Subcutaneous abdominal adipose tissue (tissue), 5 donors: ENCODE measurements at regions not wholly inside any gene's neighbourhood (a gene's known extent, or its start where the extent isn't known, plus 50 kb on each side); places are given as distances from the start of the nearest gene placed in this dataset.

Source experiments
- H3K27ac ChIP-seq: one replicate; pipeline ENCODE4 v1.7.0; 2013; ENCODE audit warnings: low read depth, mild to moderate bottlenecking, inconsistent platforms, low read length, moderate library complexity
- H3K27me3 ChIP-seq, 5 donors: one replicate each; pipeline ENCODE4 v1.7.0; 2013; ENCODE audit warnings: low read length in 5 of 5, inconsistent platforms in 1 of 5; ENCODE audit not compliant: control insufficient read depth in 5 of 5, insufficient read depth in 4 of 5
- H3K36me3 ChIP-seq, 5 donors: one replicate each; pipeline ENCODE4 v1.7.0; 2013; ENCODE audit warnings: low read length in 5 of 5; ENCODE audit not compliant: control insufficient read depth in 5 of 5, insufficient read depth in 5 of 5
- H3K4me1 ChIP-seq, 5 donors: one replicate each; pipeline ENCODE4 v1.7.0; 2013; ENCODE audit warnings: low read length in 5 of 5, mild to moderate bottlenecking in 3 of 5, moderate library complexity in 1 of 5; ENCODE audit not compliant: control insufficient read depth in 5 of 5, insufficient read depth in 5 of 5
- H3K4me3 ChIP-seq, 5 donors: one replicate each; pipeline ENCODE4 v1.7.0; 2013; ENCODE audit warnings: low read length in 5 of 5, low read depth in 1 of 5
- H3K9ac ChIP-seq, 5 donors: one replicate each; pipeline ENCODE4 v1.7.0; 2013; ENCODE audit warnings: low read length in 5 of 5, mild to moderate bottlenecking in 4 of 5, moderate library complexity in 3 of 5
- H3K9me3 ChIP-seq, 5 donors: one replicate each; pipeline ENCODE4 v1.7.0; 2013; ENCODE audit warnings: low read length in 5 of 5; ENCODE audit not compliant: control insufficient read depth in 5 of 5
- donor health status: healthy.
- donor health status: healthy.
- donor health status: healthy.
- donor health status: healthy.
- donor health status: healthy.

DNA sequence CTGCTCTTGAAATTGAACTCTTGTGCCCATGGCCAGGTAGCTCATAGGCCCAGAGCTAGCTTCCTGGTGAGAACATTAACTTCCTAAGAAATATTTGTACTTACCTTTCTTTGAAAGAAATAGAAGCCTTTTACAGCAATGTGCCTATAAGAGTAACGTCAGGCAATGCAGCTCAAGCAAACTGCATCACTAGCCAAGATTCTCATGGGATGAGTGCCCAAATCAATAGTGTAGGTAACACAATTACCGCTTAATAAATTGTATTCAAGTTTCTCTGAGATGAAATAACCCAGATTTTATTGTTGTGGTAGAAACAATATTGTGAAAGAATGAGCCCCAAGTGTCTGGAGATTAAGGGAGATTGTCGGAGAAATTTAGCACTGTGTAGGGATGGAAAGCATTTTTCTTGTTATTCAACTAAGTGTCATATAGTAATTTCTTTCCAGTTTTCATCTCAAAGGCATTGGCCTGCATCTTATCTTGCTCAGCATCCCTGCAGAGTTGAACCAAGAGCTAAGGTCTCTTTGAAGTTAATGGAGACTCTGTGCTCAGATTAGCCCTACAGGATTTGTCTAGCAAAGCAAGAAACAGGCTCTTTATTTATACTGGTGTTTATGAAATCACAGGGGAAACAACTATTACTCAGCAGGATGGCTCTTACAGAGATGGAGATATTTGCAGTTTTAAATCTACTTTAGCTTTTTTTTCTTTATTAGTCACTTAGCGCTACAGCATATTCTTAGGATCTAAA is 321.0 kb upstream of the PDGFD start:
- Histone ChIP-seq H3K9ac (no peak overlapping the region), H3K9me3 (peaks cover 0 to 18% (median 9%) of the 10 kb centered on the region in 5 donors), H3K4me3 (no peak overlapping the region), H3K27me3 (no peaks in the 10 kb centered on the region), H3K4me1 (no peaks in the 10 kb centered on the region), H3K36me3 (no peaks in the 10 kb centered on the region), H3K27ac (no peak overlapping the region)

DNA sequence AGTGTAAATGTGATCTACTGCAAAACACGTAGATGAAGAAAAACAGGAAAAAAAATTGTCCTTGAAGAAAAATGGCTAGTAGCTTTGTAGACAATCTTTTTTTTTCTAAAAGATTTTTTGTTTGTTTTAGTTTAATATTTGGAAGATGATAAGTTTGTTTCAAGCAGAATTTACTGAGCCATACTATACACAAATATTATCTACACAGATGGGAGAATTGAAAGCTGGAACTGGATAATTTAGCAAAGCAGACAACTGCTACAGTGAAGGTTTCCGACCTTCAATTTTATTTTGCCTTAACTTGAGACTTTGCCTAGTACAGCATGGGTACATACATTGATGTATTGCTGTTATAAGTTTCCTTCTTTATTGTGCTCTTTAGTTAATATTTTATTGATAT is 313.0 kb upstream of the PDGFD start:
- Histone ChIP-seq H3K4me3 (no peak overlapping the region), H3K36me3 (no peaks in the 10 kb centered on the region), H3K9ac (no peak overlapping the region), H3K27ac (no peak overlapping the region), H3K4me1 (no peaks in the 10 kb centered on the region), H3K9me3 (peaks cover 0 to 2% (median 0%) of the 10 kb centered on the region in 5 donors), H3K27me3 (no peaks in the 10 kb centered on the region)

DNA sequence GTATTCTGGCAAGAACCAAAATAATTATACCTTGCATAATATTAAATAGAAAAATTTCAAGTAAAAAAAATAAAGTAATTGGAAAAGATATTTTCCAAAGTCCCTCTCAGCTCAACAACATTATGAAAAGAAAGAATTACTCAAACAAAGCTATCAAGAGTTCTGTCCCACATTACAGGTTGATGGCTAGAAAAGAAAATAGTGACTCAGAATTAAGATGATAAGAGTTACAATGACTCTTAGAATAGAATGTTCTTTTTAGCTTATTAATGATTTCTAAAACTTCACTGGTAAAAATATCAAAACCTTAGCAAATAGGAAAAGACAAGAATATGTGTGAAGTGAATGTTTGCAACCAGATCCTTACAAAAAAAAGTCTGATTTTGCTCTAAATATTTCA is 312.5 kb upstream of the PDGFD start:
- Histone ChIP-seq H3K4me1 (no peaks in the 10 kb centered on the region), H3K9ac (no peak overlapping the region), H3K9me3 (no peaks in the 10 kb centered on the region), H3K36me3 (no peaks in the 10 kb centered on the region), H3K4me3 (no peak overlapping the region), H3K27me3 (no peaks in the 10 kb centered on the region), H3K27ac (no peak overlapping the region)

DNA sequence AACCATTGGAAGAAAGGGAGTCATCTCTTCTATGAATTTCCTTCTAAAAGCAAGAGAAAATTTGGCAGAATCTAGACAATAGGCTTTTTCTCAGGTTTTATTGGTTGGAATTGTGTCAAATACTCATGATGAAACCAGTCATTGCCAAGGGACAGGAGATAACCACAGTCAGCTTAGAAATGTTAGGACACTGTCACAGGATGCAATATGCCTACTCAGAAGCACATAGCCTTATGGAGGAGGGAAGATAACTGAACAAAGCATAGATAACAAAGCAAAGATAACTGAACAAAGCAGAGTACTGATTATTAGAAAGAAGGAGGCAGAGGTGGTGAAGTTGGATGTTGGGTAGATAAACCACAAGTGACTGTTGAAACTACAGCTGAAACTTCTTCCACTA is 303.5 kb upstream of the PDGFD start:
- Histone ChIP-seq H3K27me3 (no peaks in the 10 kb centered on the region), H3K4me3 (no peak overlapping the region), H3K9ac (no peak overlapping the region), H3K36me3 (no peaks in the 10 kb centered on the region), H3K27ac (no peak overlapping the region), H3K9me3 (no peaks in the 10 kb centered on the region), H3K4me1 (peaks cover 0 to under 1% (median 0%) of the 10 kb centered on the region in 5 donors)

DNA sequence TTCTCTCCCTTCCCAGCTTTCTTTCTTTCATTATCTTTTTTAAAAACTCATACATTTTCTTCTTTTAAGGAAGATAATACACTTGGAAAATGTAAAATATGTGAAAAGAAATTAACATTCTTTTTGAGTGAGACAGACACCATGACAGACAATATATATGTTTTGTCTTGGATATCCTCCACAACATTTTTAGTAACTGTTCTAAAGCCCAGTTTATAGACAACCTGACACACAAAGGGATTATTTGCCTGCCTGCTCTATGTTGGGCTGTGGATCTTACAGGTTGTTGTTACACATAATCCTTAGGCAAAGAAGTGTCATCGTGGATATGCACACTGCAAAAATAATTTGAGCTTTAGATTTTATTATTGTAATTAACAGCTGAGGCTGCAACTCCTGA is 301.4 kb upstream of the PDGFD start:
- H3K9me3 ChIP-seq, result no peaks in the 10 kb centered on the region
- no peak overlapping the region for H3K27ac ChIP-seq
- no peaks in the 10 kb centered on the region for H3K27me3 ChIP-seq
- peaks cover 0 to 6% (median 0%) of the 10 kb centered on the region in 5 donors for H3K4me1 ChIP-seq
- H3K9ac ChIP-seq, result no peak overlapping the region
- no peaks in the 10 kb centered on the region for H3K36me3 ChIP-seq
- no peak overlapping the region for H3K4me3 ChIP-seq

DNA sequence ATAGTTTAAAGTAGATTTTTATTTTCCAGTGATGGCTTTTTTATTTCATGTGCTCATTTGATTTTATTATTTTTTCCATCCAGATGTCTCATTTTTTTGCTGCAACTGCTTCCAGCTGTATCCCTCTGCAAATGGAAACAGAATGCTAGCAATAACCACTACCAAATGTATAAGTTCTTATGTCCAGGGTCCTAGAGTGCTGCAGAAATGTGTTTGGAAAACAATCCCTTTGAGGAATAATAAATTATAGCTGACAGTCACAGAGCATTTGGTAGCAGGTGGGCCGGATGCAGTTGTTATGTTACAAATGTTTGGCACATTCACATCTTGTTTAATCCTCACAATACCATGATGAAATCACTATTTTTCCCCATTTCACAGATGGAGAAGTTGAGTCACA is 300.7 kb upstream of the PDGFD start:
- Histone ChIP-seq H3K36me3 (no peaks in the 10 kb centered on the region), H3K9me3 (no peaks in the 10 kb centered on the region), H3K9ac (no peak overlapping the region), H3K4me3 (no peak overlapping the region), H3K27me3 (no peaks in the 10 kb centered on the region), H3K4me1 (peaks cover 0 to 6% (median 0%) of the 10 kb centered on the region in 5 donors), H3K27ac (no peak overlapping the region)

DNA sequence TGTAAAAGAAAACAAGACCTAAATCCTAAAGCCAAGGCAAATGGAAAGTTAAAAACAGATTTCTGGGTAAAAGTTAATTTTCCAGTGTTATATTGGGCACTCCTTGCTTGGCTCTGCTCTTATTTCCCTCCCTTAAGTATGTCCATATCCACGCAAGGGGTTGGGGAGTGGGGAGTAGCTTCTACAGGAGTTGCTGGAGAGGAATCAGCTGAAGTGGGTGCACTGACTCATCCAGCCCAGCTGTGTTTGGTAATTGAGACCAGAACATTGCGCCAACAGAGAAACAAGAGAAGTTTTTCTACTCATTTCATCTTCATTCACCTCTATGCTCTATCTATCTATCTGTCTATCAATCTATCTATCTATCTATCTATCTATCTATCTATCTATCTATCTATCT is 298.4 kb upstream of the PDGFD start:
- no peaks in the 10 kb centered on the region for H3K27me3 ChIP-seq

DNA sequence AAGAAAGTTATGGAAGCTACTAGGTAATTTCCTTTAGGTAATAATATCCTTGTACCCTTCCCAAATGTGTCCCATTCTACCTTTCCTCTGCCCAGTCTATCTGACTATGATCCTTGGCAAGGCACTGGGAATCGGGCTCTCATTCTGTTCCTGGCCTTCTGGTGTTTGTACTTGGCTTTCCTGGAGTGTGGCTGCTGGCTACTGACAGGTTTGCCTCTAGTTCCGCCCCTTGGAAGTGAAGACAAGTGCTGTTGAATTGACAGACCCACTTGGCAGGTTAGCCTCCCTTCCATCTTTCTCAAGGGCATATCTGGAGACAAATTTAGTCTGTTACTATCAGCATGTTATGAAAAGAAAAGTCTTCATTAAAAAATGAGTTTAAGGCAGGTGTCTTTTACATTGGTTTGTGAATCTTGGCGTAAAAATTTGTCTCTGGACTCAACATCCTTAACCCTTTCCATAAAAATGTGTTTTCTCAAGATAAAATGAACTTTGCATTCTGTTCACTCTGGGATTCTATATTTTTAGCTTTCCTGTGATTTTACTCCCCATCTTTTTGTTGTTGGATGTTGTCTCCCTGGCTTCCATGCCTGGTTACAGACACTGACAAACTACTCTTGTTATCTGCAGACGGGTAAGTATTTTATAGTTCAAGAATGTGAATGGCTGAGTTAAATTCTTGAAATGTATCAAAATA is 287.4 kb upstream of the PDGFD start:
- Histone ChIP-seq H3K9ac (no peak overlapping the region), H3K27me3 (no peaks in the 10 kb centered on the region), H3K27ac (no peak overlapping the region), H3K4me3 (no peak overlapping the region), H3K36me3 (no peaks in the 10 kb centered on the region), H3K9me3 (peaks cover 0 to 2% (median 0%) of the 10 kb centered on the region in 5 donors), H3K4me1 (no peaks in the 10 kb centered on the region)

More for the DNA sequence above, 298.4 kb upstream of the PDGFD start:
- Histone ChIP-seq H3K4me1 (peaks cover 0 to 6% (median 0%) of the 10 kb centered on the region in 5 donors), H3K9me3 (no peaks in the 10 kb centered on the region), H3K27ac (no peak overlapping the region), H3K36me3 (no peaks in the 10 kb centered on the region), H3K4me3 (no peak overlapping the region), H3K9ac (no peak overlapping the region)

DNA sequence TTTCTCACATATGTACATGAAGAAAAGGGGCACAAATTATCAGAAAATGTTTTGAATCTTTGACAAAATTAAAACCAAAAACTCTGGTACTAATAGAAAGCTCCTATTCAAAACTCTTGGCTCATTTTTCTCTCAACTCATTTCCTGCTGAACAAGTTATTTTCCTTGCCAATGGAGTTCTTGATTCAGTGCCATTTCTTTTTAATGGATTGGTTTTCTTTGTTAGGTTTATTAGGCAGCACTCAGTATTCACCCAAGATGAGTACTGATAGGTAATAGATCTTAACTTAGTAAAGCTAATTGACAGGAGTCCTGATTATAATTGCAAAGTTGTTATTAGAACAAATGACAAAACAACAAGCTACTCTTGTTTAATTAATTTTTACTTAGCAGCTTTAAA is 279.4 kb upstream of the PDGFD start:
- Histone ChIP-seq H3K36me3 (no peaks in the 10 kb centered on the region), H3K27me3 (no peaks in the 10 kb centered on the region), H3K27ac (no peak overlapping the region), H3K9ac (no peak overlapping the region), H3K4me1 (no peaks in the 10 kb centered on the region), H3K9me3 (peaks cover 0 to 2% (median 0%) of the 10 kb centered on the region in 5 donors), H3K4me3 (no peak overlapping the region)

DNA sequence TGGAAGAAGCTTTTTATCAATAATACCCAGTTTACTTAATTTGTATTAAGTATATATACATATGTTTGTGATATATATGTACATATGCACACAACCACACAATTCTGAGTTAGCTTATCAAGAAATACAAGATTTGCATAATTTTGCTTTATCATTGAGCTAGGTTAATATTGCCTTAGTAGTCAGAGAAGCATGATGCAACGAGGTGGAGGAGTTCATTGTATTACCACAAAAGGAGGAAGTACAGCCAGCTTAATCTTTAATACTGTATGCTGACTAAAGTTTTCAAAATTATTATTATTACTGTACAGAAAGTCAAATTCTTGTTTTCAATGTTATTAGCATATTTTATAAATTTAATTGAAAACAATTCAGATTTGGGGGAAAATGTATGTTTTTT is 278.4 kb upstream of the PDGFD start:
- Histone ChIP-seq H3K4me1 (no peaks in the 10 kb centered on the region), H3K36me3 (no peaks in the 10 kb centered on the region), H3K27me3 (no peaks in the 10 kb centered on the region), H3K9me3 (peaks cover 0 to 2% (median 0%) of the 10 kb centered on the region in 5 donors), H3K9ac (no peak overlapping the region), H3K27ac (no peak overlapping the region), H3K4me3 (no peak overlapping the region)
